ENCODE measurements at regions not wholly inside any gene's neighbourhood (a gene's known extent, or its start where the extent isn't known, plus 50 kb on each side); places are given as distances from the start of the nearest gene placed in this dataset.

- TF ChIP-seq POLR2AphosphoS5 (IDR thresholded peaks at IDR 0.05; ENCODE audit: borderline replicate concordance, low read depth, low read length), result no peak
- no peak for TF ChIP-seq EZH2 (IDR thresholded peaks at IDR 0.05)
Measured at GRCh38 chr2:234770031-234770506, 181.7 kb upstream of the SH3BP4 start.
